Stomach smooth muscle (tissue), 2 donors: ENCODE measurements at regions not wholly inside any gene's neighbourhood (a gene's known extent, or its start where the extent isn't known, plus 50 kb on each side); places are given as distances from the start of the nearest gene placed in this dataset.
"Not testable (repeated sequence)": the region's sequence is repeated elsewhere in the genome, so short reads cannot be mapped to it uniquely, and the experiment has no call there.

Experiments used
- H3K27ac ChIP-seq: one replicate; pipeline ENCODE4 v1.7.0; 2013; ENCODE audit warnings: mild to moderate bottlenecking, low read length, inconsistent platforms
- H3K27me3 ChIP-seq, 2 donors: one replicate each; pipeline ENCODE4 v1.7.0; 2013; ENCODE audit warnings: low read length in 2 of 2; ENCODE audit not compliant: insufficient read depth in 2 of 2, control insufficient read depth in 1 of 2
- H3K36me3 ChIP-seq, 2 donors: one replicate each; pipeline ENCODE4 v1.7.0; 2013; ENCODE audit warnings: low read length in 2 of 2; ENCODE audit not compliant: control insufficient read depth in 2 of 2, insufficient read depth in 2 of 2
- H3K4me1 ChIP-seq: one replicate; pipeline ENCODE4 v1.7.0; 2013; ENCODE audit warnings: low read length; ENCODE audit not compliant: control insufficient read depth, insufficient read depth
- H3K4me3 ChIP-seq, 2 donors: one replicate each; pipeline ENCODE4 v1.7.0; 2013; ENCODE audit warnings: low read length in 2 of 2
- H3K9ac ChIP-seq, 2 donors: one replicate each; pipeline ENCODE4 v1.7.0; 2013; ENCODE audit warnings: low read length in 2 of 2, mild to moderate bottlenecking in 1 of 2
- H3K9me3 ChIP-seq, 2 donors: one replicate each; pipeline ENCODE4 v1.7.0; 2013; ENCODE audit warnings: low read length in 2 of 2; ENCODE audit not compliant: control insufficient read depth in 2 of 2
- donor health status: healthy.
- donor health status: Pancreatic carcinoma.

DNA sequence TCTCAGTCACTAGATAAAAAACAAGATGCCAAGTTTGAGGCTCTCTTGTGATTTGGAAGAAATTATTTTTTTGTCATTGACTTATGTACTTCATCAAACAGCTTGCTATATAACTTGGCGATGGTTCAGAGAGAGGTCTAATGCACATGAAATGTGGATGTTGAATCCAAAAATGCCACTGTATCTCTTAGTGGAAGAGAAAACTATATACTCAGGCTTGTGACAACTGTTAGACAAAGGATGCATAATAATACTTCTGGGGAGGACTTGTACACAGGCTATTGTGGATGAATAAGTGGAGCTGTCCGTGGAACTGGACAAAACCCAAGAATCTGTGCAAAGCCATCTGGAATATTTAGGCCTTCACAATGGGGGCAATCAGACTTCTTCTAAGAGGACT, 162.9 kb upstream of the NMUR2 start:
- no peak overlapping the region for H3K27ac ChIP-seq
- no peaks in the 10 kb centered on the region for H3K4me1 ChIP-seq
- H3K27me3 ChIP-seq: no peaks in the 10 kb centered on the region
- H3K9me3 ChIP-seq: no peaks in the 10 kb centered on the region
- no peaks in the 10 kb centered on the region for H3K36me3 ChIP-seq
- no peak overlapping the region for H3K4me3 ChIP-seq
- no peak overlapping the region for H3K9ac ChIP-seq

DNA sequence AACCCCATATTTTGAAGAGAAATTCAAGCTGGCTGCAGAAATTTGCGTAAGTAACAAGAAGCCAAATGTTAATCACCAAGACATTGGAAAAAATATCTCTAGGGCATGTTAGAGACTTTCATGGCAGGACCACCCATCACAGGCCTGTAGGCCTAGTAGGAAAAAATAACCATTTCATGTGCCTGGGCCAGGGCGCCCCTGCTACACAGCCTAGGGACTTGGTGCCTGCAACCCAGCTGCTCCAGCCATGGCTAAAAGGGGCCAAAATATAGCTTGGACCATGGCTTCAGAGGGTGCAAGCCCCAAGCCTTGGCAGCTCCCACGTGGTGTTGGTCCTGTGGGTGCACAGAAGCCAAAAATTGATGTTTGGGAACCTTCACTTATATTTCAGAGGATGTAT, 167.7 kb upstream of the NMUR2 start:
- Histone ChIP-seq H3K9me3 (no peaks in the 10 kb centered on the region), H3K27ac (no peak overlapping the region), H3K36me3 (no peaks in the 10 kb centered on the region), H3K4me1 (no peaks in the 10 kb centered on the region), H3K27me3 (no peaks in the 10 kb centered on the region), H3K4me3 (no peak overlapping the region), H3K9ac (no peak overlapping the region)

DNA sequence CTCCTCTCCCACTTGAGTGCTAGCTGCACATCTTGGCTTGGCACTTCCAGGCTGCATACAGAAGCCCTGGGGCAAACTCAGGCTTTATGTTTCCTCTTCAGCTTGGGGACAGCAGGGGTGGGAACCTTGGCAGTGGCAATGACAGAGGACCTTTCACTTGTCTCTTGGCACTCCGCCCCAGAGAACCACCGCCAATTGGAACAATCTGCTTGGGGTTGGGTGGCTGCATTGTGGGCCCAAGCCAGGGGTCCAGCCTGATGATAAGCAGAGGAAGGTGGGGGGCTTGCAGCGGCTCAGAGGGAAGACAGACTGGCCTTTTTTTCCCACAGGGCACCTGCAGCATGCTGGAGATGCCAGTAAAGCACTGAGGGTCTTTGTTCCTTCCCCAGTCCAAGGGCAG, 179.0 kb upstream of the NMUR2 start:
- Histone ChIP-seq H3K27me3 (no peaks in the 10 kb centered on the region), H3K9me3 (no peaks in the 10 kb centered on the region), H3K36me3 (no peaks in the 10 kb centered on the region)

DNA sequence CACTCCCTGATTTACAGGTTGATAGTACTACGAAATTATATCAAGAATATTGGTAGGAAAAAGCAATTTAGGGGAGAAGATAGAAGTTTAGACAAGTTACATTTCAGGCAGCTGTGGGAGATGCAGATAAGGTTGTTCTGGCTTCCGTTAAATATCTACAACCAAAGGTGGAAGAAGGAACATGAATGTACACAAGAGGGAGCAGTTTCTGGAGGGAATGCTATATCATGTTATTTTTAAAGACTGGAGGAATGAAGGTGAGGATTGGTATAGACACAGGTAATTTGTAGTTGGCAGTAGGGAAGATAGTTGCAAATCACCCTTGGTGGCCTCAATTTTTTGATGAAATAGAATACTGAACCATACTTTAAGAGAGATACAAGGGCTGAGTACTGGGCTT, 187.3 kb upstream of the NMUR2 start:
- H3K4me1 ChIP-seq: no peaks in the 10 kb centered on the region
- no peak overlapping the region for H3K9ac ChIP-seq
- H3K27ac ChIP-seq: no peak overlapping the region
- H3K36me3 ChIP-seq: no peaks in the 10 kb centered on the region
- no peak overlapping the region for H3K4me3 ChIP-seq
- H3K27me3 ChIP-seq: no peaks in the 10 kb centered on the region
- H3K9me3 ChIP-seq: no peaks in the 10 kb centered on the region

More for the DNA sequence above, 179.0 kb upstream of the NMUR2 start:
- Histone ChIP-seq H3K27ac (no peak overlapping the region), H3K4me3 (no peak overlapping the region), H3K9ac (no peak overlapping the region), H3K4me1 (no peaks in the 10 kb centered on the region)

DNA sequence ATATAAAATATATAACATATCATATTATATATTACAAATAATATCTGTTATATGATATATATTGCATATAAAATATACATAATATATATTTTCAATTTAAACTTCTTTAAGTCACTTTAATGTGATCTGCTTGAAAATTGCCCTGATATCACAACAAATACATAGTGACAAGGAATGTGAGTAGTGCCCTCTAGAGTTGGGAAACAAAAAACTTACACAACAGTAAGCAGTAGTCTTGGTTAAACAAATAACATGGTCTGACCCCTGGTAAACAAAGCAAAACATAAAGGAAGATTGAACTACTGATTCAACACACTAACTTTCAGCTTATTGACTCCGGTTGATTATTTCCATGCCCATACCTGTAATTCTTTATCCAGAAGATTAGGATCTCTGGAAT, 188.3 kb upstream of the NMUR2 start:
- H3K4me3 ChIP-seq: no peak overlapping the region
- H3K27me3 ChIP-seq: no peaks in the 10 kb centered on the region
- no peaks in the 10 kb centered on the region for H3K36me3 ChIP-seq
- H3K4me1 ChIP-seq: no peaks in the 10 kb centered on the region
- H3K27ac ChIP-seq: no peak overlapping the region
- no peaks in the 10 kb centered on the region for H3K9me3 ChIP-seq
- no peak overlapping the region for H3K9ac ChIP-seq

DNA sequence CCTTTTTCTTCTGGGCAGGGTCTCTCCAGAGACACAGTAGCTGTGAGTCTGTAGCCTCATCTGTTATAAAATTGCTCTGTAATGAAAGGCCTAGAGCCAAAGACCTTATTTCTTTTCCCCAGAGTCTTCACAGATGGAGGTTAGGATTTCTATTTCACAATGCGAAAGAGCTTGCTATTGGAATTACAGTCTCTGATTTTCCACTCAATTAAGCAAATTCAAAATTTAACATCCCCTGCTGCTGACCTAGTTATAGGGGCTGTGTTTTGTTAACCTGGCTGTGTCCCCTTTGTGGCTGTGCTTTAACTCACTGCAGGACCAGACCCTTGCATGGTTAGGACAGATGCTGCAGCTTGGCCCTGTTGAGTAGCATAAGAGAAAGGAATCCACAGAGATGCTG, 190.3 kb upstream of the NMUR2 start:
- Histone ChIP-seq H3K4me1 (no peaks in the 10 kb centered on the region), H3K36me3 (no peaks in the 10 kb centered on the region), H3K9me3 (no peaks in the 10 kb centered on the region), H3K27me3 (no peaks in the 10 kb centered on the region), H3K4me3 (no peak overlapping the region), H3K9ac (no peak overlapping the region), H3K27ac (no peak overlapping the region)

DNA sequence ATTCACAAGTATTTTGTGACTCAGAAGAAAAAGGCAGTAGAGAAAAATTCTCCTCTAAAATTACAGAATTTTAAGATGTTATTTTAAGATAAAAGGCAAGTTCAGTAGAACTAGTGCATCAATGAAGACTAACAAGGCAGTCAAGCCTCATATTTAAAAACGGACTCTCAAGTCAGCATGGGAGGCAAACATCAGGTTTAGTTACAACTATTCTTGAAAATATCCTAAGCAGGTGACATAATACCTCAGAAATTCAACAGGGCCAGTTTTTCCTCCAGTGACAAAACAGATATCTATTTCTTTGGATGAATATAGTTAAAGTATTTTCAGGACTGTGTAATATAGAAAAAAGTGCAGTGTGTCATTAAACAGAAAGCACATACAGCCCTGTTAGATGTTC, 194.0 kb upstream of the NMUR2 start:
- Histone ChIP-seq H3K36me3 (no peaks in the 10 kb centered on the region), H3K27me3 (no peaks in the 10 kb centered on the region), H3K4me1 (no peaks in the 10 kb centered on the region), H3K9ac (no peak overlapping the region), H3K9me3 (no peaks in the 10 kb centered on the region), H3K4me3 (no peak overlapping the region), H3K27ac (no peak overlapping the region)

DNA sequence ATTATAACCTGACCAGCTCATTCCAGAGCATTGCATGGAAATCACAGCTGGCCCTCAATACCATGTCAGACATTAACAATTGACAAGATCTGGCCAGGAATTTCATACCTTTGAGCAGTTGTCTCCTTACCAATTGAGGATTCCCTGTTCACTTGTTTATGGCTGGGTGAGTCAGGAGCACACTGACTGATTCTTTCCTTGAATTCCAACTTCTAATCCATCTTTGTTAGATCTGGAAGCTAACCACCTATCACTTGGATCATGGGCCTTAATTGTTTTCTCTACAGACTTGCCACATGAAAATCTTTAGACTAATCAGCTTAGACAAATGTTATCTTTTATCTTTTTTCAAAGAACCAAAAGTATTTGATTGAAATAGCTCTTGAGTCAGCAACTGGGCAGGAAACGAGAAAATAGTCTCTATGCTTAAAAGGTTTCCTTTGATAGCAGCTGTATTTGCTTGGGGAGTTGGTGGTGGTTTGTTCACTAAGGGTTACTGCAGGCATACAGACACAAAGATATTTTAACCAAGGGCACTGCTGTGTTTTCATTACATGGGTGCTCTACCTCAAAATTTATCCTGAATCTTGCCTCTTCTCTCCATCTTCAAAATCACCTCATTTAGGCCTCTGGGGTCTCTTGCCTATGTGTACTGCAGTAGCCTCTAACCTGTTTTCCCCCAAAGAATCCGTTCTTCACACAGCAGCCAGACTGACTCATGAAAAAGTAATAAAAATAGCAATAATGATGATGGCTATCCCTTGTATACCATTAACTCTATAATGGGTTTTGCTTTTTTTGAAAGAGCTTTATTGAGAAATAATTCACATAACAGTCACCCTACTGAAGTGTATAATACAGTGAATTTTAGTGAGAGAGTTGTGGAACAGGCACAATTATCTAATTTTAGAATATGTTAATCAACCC, 197.0 kb upstream of the NMUR2 start:
- H3K4me1 ChIP-seq: no peaks in the 10 kb centered on the region
- H3K9me3 ChIP-seq: no peaks in the 10 kb centered on the region
- H3K27ac ChIP-seq: no peak overlapping the region
- H3K4me3 ChIP-seq: no peak overlapping the region
- H3K9ac ChIP-seq: no peak overlapping the region
- no peaks in the 10 kb centered on the region for H3K36me3 ChIP-seq
- H3K27me3 ChIP-seq: no peaks in the 10 kb centered on the region

DNA sequence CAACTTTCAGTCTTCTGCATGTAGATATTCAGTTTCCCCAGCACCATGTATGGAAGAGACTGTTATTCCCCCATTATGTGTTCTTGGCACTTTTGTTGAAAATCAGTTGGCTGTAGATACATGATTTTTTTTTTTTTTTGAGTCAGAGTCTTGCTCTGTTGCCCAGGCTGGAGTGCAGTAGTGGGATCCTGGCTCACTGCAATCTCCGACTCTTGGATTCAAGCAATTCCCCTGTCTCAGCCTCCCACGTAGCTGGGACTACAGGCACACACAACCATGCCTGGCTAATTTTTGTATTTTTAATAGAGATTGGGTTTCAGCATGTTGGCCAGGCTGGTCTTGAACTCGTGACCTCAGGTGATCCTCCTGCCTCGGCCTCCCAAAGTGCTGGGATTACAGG, 201.0 kb upstream of the NMUR2 start:
- not testable (repeated sequence) for H3K27ac ChIP-seq, H3K4me3 ChIP-seq

DNA sequence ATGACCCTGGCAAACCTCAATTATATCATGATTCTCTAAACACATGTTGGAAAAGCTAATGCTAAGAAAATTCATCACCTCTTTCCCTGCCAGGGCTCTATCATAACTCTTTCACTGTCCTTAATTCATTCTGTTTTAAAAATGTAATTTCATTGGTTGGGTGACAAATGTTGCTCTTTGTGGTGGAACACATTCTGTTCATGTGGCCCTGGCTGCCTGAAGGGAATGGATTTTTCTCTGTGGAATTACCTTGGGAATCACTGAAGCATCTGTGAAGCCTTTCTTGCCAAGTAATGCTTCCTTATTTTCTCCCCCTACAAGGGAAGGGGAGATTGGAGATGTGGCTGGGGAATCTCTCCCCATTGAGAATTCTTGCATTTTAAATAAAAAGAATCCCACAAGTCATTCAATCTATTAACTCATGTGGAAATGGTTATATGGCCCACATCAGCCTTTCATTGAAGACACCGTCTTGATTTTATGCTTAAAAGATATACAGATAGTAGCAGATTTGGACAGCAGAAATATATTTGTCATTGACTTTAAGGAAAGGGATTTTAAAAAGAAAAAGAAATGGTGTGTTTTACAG, 201.8 kb upstream of the NMUR2 start:
- H3K36me3 ChIP-seq: no peaks in the 10 kb centered on the region
- no peak overlapping the region for H3K9ac ChIP-seq
- H3K27ac ChIP-seq: no peak overlapping the region
- H3K4me1 ChIP-seq: no peaks in the 10 kb centered on the region
- H3K9me3 ChIP-seq: no peaks in the 10 kb centered on the region
- no peaks in the 10 kb centered on the region for H3K27me3 ChIP-seq
- no peak overlapping the region for H3K4me3 ChIP-seq

More for the DNA sequence above, 201.0 kb upstream of the NMUR2 start:
- H3K4me1 ChIP-seq, H3K9ac ChIP-seq, H3K27me3 ChIP-seq, H3K36me3 ChIP-seq, H3K9me3 ChIP-seq: not testable (repeated sequence)
